HG02588 (cell line): ENCODE measurements at regions not wholly inside any gene's neighbourhood (a gene's known extent, or its start where the extent isn't known, plus 50 kb on each side); places are given as distances from the start of the nearest gene placed in this dataset.
"Not testable (repeated sequence)": the region's sequence is repeated elsewhere in the genome, so short reads cannot be mapped to it uniquely, and the experiment has no call there.

ENCODE experiments used
- ATAC-seq: cut with Tn5 transposase; IDR thresholded peaks from one replicate; pipeline ENCODE4 v1.9.1; 2021; ENCODE audit warnings: mild to moderate bottlenecking, moderate library complexity; ENCODE audit not compliant: unreplicated experiment

- ATAC-seq = no peak
Measured at GRCh38 chr21:27528697-27529096, 561.8 kb upstream of the ADAMTS5 start.

GRCh38 chr21:27526451-27526850, 559.6 kb upstream of the ADAMTS5 start:
- ATAC-seq = no peak

- no peak for ATAC-seq
Measured at GRCh38 chr21:27525780-27526179, 558.9 kb upstream of the ADAMTS5 start.

GRCh38 chr21:27519361-27519760, 552.5 kb upstream of the ADAMTS5 start:
- no peak for ATAC-seq

DNA sequence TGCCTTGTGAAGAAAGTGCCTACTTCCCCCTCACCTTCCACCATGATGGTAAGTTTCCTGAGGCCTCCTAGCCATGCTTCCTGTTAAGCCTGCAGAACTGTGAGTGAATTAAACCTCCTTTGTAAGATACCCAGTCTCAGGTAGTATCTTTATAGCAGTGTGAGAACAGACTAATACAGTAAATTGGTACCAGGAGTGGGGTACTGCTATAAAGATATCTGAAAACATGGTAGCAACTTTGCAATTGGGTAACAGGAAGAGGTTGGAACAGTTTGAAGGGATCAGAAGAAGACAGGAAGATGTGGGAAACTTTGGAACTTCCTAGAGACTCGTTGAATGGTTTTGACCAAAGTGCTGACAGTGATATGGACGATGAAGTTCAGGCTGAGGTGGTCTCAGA, 550.3 kb upstream of the ADAMTS5 start:
- ATAC-seq = not testable (repeated sequence)

- ATAC-seq = no peak
Measured at GRCh38 chr21:27515676-27516075, 548.8 kb upstream of the ADAMTS5 start.

DNA sequence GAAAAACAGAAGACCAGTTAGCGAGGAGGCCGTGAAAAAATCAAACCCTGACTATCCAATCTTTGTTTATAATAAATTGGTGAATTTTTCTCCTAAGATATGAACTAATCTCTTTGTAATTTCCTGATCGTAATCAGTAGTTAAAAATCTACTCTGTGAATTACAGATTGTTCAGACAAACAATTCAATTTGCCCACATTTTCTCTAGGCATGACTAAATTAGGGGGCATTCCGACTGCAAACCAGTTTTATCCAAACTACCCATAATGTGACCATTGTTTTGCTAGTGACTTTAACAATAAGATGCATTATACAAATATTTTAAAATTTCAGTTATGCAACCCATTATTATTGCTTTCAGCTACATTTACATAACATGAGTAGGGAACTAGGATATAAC, 546.9 kb upstream of the ADAMTS5 start:
- ATAC-seq = no peak

- no peak for ATAC-seq
Measured at GRCh38 chr21:27513016-27513415, 546.1 kb upstream of the ADAMTS5 start.

GRCh38 chr21:27511233-27511632, 544.3 kb upstream of the ADAMTS5 start:
- no peak for ATAC-seq

- no peak for ATAC-seq
Measured at GRCh38 chr21:27507695-27508094, 540.8 kb upstream of the ADAMTS5 start.

- no peak for ATAC-seq
Measured at GRCh38 chr21:27505516-27505915, 538.6 kb upstream of the ADAMTS5 start.

- no peak for ATAC-seq
Measured at GRCh38 chr21:27502801-27503200, 535.9 kb upstream of the ADAMTS5 start.

DNA sequence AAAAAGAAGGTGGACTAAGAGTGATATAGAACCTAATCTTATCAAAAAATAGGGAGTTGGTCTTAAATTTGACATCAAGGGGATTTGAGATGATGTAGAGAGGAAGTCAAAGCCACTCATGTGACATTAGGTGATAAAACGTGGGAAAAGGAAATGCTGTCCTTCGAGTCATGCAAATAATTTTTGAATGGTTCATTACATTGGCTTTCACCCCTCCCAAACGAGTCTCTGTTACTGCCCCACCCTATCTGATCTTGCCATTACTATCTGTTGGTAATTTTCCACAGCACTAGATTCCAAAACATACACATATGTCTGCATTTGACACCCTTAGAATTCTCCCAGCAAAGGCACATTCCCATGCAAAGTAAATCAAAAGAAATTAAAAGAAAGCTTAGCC, 531.1 kb upstream of the ADAMTS5 start:
- ATAC-seq = no peak

- ATAC-seq = no peak
Measured at GRCh38 chr21:27495836-27496235, 528.9 kb upstream of the ADAMTS5 start.

DNA sequence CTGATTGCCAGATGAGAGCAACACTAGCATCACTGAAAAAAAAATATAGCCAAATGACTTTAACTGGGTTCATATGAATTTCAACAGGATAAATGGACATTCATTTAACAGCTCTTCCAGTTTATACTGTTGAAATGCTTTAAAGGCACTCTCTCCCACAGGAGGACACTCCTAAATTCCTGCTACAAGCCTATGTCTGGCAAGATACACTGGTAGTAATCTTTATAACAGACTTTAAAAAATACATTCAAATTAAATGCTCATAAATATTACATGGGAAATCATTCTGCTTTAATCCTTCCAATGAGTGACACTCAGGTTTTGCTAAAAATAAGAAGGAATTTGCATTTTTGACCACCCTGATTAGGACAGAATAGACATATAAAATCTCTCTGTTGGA, 526.7 kb upstream of the ADAMTS5 start:
- no peak for ATAC-seq

- ATAC-seq = no peak
Measured at GRCh38 chr21:27487676-27488075, 520.8 kb upstream of the ADAMTS5 start.

- no peak for ATAC-seq
Measured at GRCh38 chr21:27480841-27481261, 514.0 kb upstream of the ADAMTS5 start.

DNA sequence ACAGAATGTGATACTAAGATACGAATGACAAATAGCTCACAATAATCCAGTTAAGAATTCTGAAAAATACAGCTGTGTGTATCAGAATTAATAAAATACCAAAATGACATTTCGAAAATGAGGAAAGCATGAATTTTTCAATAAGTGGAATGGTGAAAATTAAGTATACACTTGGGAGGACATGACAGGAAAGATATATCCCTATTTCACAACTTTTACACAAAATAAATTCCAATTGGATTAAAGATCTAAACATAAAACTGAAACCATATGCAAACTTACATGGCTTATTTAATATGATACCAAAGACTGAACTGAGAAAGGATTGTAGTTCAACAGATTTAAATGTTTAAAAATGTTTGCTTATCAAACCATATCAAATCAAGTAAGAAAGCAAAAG, 510.4 kb upstream of the ADAMTS5 start:
- ATAC-seq = no peak

DNA sequence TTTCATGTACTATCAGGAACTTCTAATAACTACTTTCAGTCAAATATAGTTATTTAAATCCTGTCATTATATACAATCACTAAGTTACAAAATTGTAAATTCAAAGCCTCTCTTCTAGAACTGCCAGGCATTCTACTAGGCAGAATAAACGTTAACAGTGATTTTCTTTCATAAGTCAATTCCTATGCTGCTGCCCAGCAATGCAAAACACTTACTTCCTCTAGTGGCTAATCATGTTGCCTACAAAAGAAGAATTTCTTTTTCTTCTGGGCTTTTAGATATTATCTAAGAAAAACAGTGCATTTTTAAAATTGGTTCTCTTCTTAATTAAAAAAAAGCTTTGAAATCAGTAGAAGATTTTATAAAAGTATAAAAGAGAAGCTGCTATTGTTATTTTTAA, 509.8 kb upstream of the ADAMTS5 start:
- no peak for ATAC-seq

- no peak for ATAC-seq
Measured at GRCh38 chr21:27475363-27475955, 508.6 kb upstream of the ADAMTS5 start.

- ATAC-seq = no peak
Measured at GRCh38 chr21:27467366-27467765, 500.5 kb upstream of the ADAMTS5 start.

GRCh38 chr21:27466140-27466539, 499.3 kb upstream of the ADAMTS5 start:
- ATAC-seq = no peak

- ATAC-seq = no peak
Measured at GRCh38 chr21:27464648-27465047, 497.8 kb upstream of the ADAMTS5 start.
